GM12875 (cell line): ENCODE measurements at regions not wholly inside any gene's neighbourhood (a gene's known extent, or its start where the extent isn't known, plus 50 kb on each side); places are given as distances from the start of the nearest gene placed in this dataset.

ENCODE experiments used
- H3K4me3 ChIP-seq: one replicate; pipeline ENCODE4 v1.5.1; 2011; ENCODE audit warnings: low read depth, low read length, control low read depth
- CTCF ChIP-seq: IDR thresholded peaks from 2 replicates; pipeline ENCODE4 v1.5.1; 2011; ENCODE audit warnings: low read depth, mild to moderate bottlenecking, control low read depth, inconsistent platforms, low read length, moderate library complexity, borderline replicate concordance; ENCODE audit not compliant: insufficient read depth

GRCh38 chr6:150719099-150719766, 119.5 kb downstream of the PLEKHG1 start:
- no peak for TF ChIP-seq CTCF
- no peak overlapping the region for H3K4me3 ChIP-seq

GRCh38 chr6:150719831-150720230, 120.1 kb downstream of the PLEKHG1 start:
- no peak for TF ChIP-seq CTCF
- no peak overlapping the region for H3K4me3 ChIP-seq

GRCh38 chr6:150720774-150721233, 121.1 kb downstream of the PLEKHG1 start:
- no peak overlapping the region for H3K4me3 ChIP-seq

GRCh38 chr6:150721418-150722266, 122.0 kb downstream of the PLEKHG1 start:
- TF ChIP-seq CTCF = no peak
- no peak overlapping the region for H3K4me3 ChIP-seq

More at GRCh38 chr6:150720774-150721233, 121.1 kb downstream of the PLEKHG1 start:
- TF ChIP-seq CTCF = no peak

- no peak overlapping the region for H3K4me3 ChIP-seq
- TF ChIP-seq CTCF = no peak
Measured at GRCh38 chr6:150722614-150723344, 123.1 kb downstream of the PLEKHG1 start.

GRCh38 chr6:150723345-150723658, 123.6 kb downstream of the PLEKHG1 start:
- no peak overlapping the region for H3K4me3 ChIP-seq
- no peak for TF ChIP-seq CTCF

- no peak for TF ChIP-seq CTCF
- H3K4me3 ChIP-seq = no peak overlapping the region
Measured at GRCh38 chr6:150723857-150724256, 124.2 kb downstream of the PLEKHG1 start.
